Stimulated activated naive CD4-positive, alpha-beta T cell treated with Interleukin-2 at 50 U/mL for 16 hours (primary cell): ENCODE measurements at regions not wholly inside any gene's neighbourhood (a gene's known extent, or its start where the extent isn't known, plus 50 kb on each side); places are given as distances from the start of the nearest gene placed in this dataset.

Experiments used
- DNase-seq: peaks from one replicate; lab custom pipeline; 2025; lab: John Stamatoyannopoulos, UW

- no peak for DNase-seq
These were observed 289.4 kb upstream of the SASH1 start for GRCh38 chr6:148053209-148053608.

GRCh38 chr6:148053796-148054195, 288.8 kb upstream of the SASH1 start:
- no peak for DNase-seq

- DNase-seq: no peak
These were observed 288.4 kb upstream of the SASH1 start for GRCh38 chr6:148054219-148054618.

- DNase-seq: no peak
These were observed 287.2 kb upstream of the SASH1 start for GRCh38 chr6:148055419-148055818.

- no peak for DNase-seq
These were observed 282.8 kb upstream of the SASH1 start for GRCh38 chr6:148059869-148060268.

- no peak for DNase-seq
These were observed 278.1 kb upstream of the SASH1 start for GRCh38 chr6:148064406-148065134.

GRCh38 chr6:148068437-148069061, 274.1 kb upstream of the SASH1 start:
- no peak for DNase-seq

- DNase-seq: no peak
These were observed 273.4 kb upstream of the SASH1 start for GRCh38 chr6:148069256-148069655.

GRCh38 chr6:148074291-148074690, 268.3 kb upstream of the SASH1 start:
- DNase-seq: no peak

GRCh38 chr6:148074738-148075137, 267.9 kb upstream of the SASH1 start:
- no peak for DNase-seq

- DNase-seq: no peak
These were observed 267.3 kb upstream of the SASH1 start for GRCh38 chr6:148075352-148075751.

GRCh38 chr6:148076051-148076450, 266.6 kb upstream of the SASH1 start:
- no peak for DNase-seq

- DNase-seq: no peak
These were observed 262.3 kb upstream of the SASH1 start for GRCh38 chr6:148080315-148080714.

- DNase-seq: no peak
These were observed 261.6 kb upstream of the SASH1 start for GRCh38 chr6:148081076-148081475.

GRCh38 chr6:148082044-148082443, 260.6 kb upstream of the SASH1 start:
- no peak for DNase-seq

- no peak for DNase-seq
These were observed 259.9 kb upstream of the SASH1 start for GRCh38 chr6:148082696-148083095.

GRCh38 chr6:148085631-148086331, 256.9 kb upstream of the SASH1 start:
- DNase-seq: no peak

GRCh38 chr6:148086386-148086785, 256.3 kb upstream of the SASH1 start:
- DNase-seq: no peak

- DNase-seq: no peak
These were observed 255.8 kb upstream of the SASH1 start for GRCh38 chr6:148086843-148087242.

GRCh38 chr6:148087659-148088058, 255.0 kb upstream of the SASH1 start:
- no peak for DNase-seq

GRCh38 chr6:148090326-148090725, 252.3 kb upstream of the SASH1 start:
- no peak for DNase-seq

GRCh38 chr6:148091394-148091793, 251.2 kb upstream of the SASH1 start:
- no peak for DNase-seq

- no peak for DNase-seq
These were observed 239.2 kb upstream of the SASH1 start for GRCh38 chr6:148103436-148103835.
